ENCODE measurements at regions not wholly inside any gene's neighbourhood (a gene's known extent, or its start where the extent isn't known, plus 50 kb on each side); places are given as distances from the start of the nearest gene placed in this dataset.

- no peak for DNase-seq (ENCODE audit: low spot score)
- Histone ChIP-seq H4K20me1 (ENCODE audit: insufficient read depth, low read length) (no peaks in the 10 kb centered on the region), H3K79me2 (ENCODE audit: insufficient read depth, low read depth, low read length) (no peaks in the 10 kb centered on the region), H3K9me2 (ENCODE audit: insufficient read depth, low read length) (no peaks in the 10 kb centered on the region), H2AFZ (ENCODE audit: low read length) (no peak overlapping the region), H3K9me3 (ENCODE audit: low read length) (no peaks in the 10 kb centered on the region), H3K4me1 (ENCODE audit: insufficient read depth, low read length, poor library complexity, severe bottlenecking) (no peaks in the 10 kb centered on the region), H3K4me3 (ENCODE audit: low read depth, low read length, poor library complexity, severe bottlenecking) (no peak overlapping the region), H3K27ac (ENCODE audit: low read depth, low read length, poor library complexity, severe bottlenecking) (no peak overlapping the region), H3K4me2 (ENCODE audit: low read length) (no peak overlapping the region), H3K36me3 (ENCODE audit: insufficient read depth, low read length) (no peaks in the 10 kb centered on the region)
- ChIA-PET POLR2A (no interaction called here), CTCF (ENCODE audit: unreplicated experiment) (no interaction called here)
- no TSS peak for BruUV-seq (replicated peaks)
- TF ChIP-seq EZH2phosphoT487 (IDR thresholded peaks at IDR 0.05; ENCODE audit: borderline replicate concordance, low read depth, low read length) = no peak
- TF ChIP-seq CTCF (conservative IDR thresholded peaks at IDR 0.05; ENCODE audit: low read length) = no peak
- intact Hi-C loops (cut with micrococcal nuclease; ENCODE audit: unreplicated experiment) = no loop called here
These were observed 528.9 kb upstream of the MEF2C start for GRCh38 chr5:89411891-89412290.

- DNase-seq (ENCODE audit: low spot score) = no peak
- Histone ChIP-seq H3K4me3 (ENCODE audit: low read depth, low read length, poor library complexity, severe bottlenecking) (no peak overlapping the region), H2AFZ (ENCODE audit: low read length) (no peak overlapping the region), H4K20me1 (ENCODE audit: insufficient read depth, low read length) (no peaks in the 10 kb centered on the region), H3K36me3 (ENCODE audit: insufficient read depth, low read length) (no peaks in the 10 kb centered on the region), H3K9me3 (ENCODE audit: low read length) (no peaks in the 10 kb centered on the region), H3K9me2 (ENCODE audit: insufficient read depth, low read length) (no peaks in the 10 kb centered on the region), H3K27ac (ENCODE audit: low read depth, low read length, poor library complexity, severe bottlenecking) (no peak overlapping the region), H3K4me1 (ENCODE audit: insufficient read depth, low read length, poor library complexity, severe bottlenecking) (no peaks in the 10 kb centered on the region), H3K4me2 (ENCODE audit: low read length) (no peak overlapping the region), H3K79me2 (ENCODE audit: insufficient read depth, low read depth, low read length) (no peaks in the 10 kb centered on the region)
- POLR2A ChIA-PET = no interaction called here
- intact Hi-C loops (cut with micrococcal nuclease; ENCODE audit: unreplicated experiment) = no loop called here
- TF ChIP-seq EZH2phosphoT487 (IDR thresholded peaks at IDR 0.05; ENCODE audit: borderline replicate concordance, low read depth, low read length) (no peak), CTCF (conservative IDR thresholded peaks at IDR 0.05; ENCODE audit: low read length) (no peak)
- no TSS peak for BruUV-seq (replicated peaks)
- CTCF ChIA-PET (ENCODE audit: unreplicated experiment) = no interaction called here
These were observed 524.1 kb upstream of the MEF2C start for GRCh38 chr5:89407054-89407453.

GRCh38 chr5:89401659-89402058, 518.7 kb upstream of the MEF2C start:
- H3K4me1 ChIP-seq (ENCODE audit: insufficient read depth, low read length, poor library complexity, severe bottlenecking) = no peaks in the 10 kb centered on the region
- H3K9me3 ChIP-seq (ENCODE audit: low read length) = no peaks in the 10 kb centered on the region
- no peaks in the 10 kb centered on the region for H4K20me1 ChIP-seq (ENCODE audit: insufficient read depth, low read length)
- BruUV-seq (replicated peaks) = no TSS peak
- H3K79me2 ChIP-seq (ENCODE audit: insufficient read depth, low read depth, low read length) = no peaks in the 10 kb centered on the region
- no peak overlapping the region for H3K27ac ChIP-seq (ENCODE audit: low read depth, low read length, poor library complexity, severe bottlenecking)
- H3K4me3 ChIP-seq (ENCODE audit: low read depth, low read length, poor library complexity, severe bottlenecking) = no peak overlapping the region
- ChIA-PET CTCF (ENCODE audit: unreplicated experiment) (no interaction called here), POLR2A (interaction anchor here (0.6 kb wide), 3 partner anchors 199 to 677 kb away, joined by 3 to 5 read pairs (median 3); no protein-coding TSS in a partner anchor)
- no peaks in the 10 kb centered on the region; the same call in 1 of the 2 replicates for H3K9me2 ChIP-seq (ENCODE audit: insufficient read depth, low read length)
- no peak overlapping the region for H2AFZ ChIP-seq (ENCODE audit: low read length)
- TF ChIP-seq EZH2phosphoT487 (IDR thresholded peaks at IDR 0.05; ENCODE audit: borderline replicate concordance, low read depth, low read length) (no peak), CTCF (conservative IDR thresholded peaks at IDR 0.05; ENCODE audit: low read length) (no peak)
- no peak overlapping the region for H3K4me2 ChIP-seq (ENCODE audit: low read length)
- H3K36me3 ChIP-seq (ENCODE audit: insufficient read depth, low read length) = no peaks in the 10 kb centered on the region
- no peak for DNase-seq (ENCODE audit: low spot score)
- intact Hi-C loops (cut with micrococcal nuclease; ENCODE audit: unreplicated experiment) = no loop called here

All from OCI-LY7 (cell line).